Activated T-cell treated with anti-CD3 and anti-CD28 coated beads for 24 hours (primary cell): ENCODE measurements at regions not wholly inside any gene's neighbourhood (a gene's known extent, or its start where the extent isn't known, plus 50 kb on each side); places are given as distances from the start of the nearest gene placed in this dataset.

Experiments
- DNase-seq: peaks from one replicate; pipeline ENCODE4 v3.0.0-alpha.2; 2020; ENCODE audit warnings: low read depth

DNA sequence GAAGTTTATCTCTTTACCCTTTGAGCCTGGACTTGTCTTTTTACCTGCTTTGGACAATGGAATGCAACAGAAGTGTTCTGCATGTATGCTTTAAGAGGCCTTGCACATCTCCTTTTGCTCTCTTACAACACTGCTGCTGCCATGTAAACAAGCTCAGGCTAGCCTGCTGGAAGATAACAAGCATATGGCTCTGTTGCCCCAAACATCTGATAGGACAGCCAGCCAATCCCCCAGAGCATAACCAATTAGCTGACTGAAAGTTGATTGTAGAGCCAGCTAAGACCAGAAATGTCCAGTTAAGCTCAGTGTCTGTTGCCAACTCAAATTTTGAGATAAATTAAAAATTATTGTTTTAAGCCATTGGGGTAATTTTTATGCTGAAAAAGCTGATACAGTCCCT lies 510.6 kb upstream of the CNKSR2 start:
- DNase-seq, result no peak

DNA sequence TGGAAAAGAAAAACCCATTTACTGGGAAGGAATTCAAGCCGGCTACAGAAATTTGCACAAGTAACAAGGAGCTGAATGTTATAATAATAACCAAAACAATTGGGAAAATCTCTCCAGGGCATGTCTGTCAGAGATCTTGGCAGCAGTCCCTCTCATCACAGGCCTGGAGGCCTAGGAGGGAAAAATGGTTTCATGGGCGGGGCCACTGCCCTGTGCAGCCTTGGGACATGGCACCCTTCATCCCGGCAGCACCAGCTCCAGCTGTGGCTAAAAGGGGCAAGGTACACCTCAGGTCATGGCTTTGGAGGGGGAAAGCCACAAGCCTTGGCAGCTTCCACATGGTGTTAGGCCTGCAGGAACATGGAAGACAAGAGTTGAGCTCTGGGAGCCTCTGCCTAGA lies 513.1 kb upstream of the CNKSR2 start:
- no peak for DNase-seq

DNA sequence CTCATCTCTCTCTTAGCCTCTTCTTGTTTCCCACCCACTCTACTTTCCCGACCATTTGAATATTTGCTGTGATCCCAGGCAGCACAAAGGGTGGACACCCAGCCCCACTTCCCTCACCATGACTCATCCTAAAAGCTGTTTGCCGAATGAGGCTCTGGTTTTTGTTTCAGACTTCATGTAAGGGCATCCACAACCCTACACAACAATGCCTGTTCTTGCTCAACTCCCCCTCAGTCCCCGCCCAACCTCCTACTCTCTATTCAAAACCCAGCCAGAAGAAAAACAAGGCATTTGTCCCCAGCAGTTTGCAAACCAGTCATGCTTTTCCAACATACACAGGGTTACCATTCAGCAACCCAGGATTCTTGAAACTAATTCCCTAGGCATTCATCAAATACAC lies 516.5 kb upstream of the CNKSR2 start:
- DNase-seq, result no peak

DNA sequence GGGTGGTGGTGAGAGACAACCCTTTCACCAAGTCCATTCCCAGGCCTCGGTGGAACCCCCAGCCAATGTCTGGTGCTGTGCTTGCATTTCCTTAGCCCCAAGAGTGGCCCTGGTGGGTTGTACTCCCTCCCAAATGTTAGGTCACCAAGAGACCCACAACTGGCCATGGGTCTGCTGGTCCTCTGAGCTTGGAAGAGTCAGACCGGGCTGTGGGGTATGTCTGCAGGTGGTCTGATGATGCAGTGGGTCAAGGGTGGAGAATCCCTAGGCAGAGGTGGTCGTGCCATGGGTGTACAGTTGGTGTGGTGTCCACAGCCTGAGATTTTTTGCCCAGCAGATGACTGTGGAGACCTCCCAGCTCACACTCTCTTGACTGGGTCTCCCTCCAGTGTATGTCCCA lies 535.7 kb upstream of the CNKSR2 start:
- no peak for DNase-seq

DNA sequence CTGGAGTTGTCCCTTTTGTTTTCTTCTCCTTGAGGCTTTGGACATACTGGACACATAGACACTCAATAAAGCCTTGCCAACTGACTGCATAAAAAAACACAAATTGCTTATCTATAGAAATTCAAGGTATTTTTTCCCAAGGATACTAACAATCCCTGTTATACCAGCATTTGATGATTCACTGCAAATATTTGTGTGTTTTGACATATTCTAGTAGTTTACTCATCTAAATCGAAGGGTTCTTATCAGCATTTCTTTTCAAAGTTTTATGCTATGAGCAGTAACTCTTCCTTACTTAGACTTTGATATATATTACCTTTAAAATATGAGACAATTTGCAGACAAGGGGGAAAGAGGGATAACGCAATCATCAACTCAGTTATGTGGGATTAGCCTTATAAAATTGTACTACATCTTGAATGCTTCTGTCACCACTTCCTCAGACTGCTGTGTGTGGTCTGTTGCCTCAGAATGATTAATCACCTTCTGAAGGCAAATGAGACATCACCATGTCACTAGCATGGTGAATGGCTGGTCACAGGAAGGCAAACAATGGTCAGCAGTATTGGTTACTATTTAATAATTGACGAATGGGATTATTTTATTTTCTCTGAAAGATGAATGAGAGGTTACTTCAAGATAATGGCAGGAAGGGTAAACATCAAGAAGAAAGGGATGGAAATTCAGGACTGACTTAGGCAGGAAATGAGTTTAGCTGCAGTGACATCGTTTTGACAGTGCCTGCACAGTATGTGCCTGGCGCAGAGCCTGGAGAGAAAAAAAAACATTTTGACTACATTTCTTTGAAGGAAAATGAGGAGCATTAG lies 544.3 kb upstream of the CNKSR2 start:
- DNase-seq, result no peak

- DNase-seq, result no peak
Measured at GRCh38 chrX:20825984-20826383, 548.2 kb upstream of the CNKSR2 start.

DNA sequence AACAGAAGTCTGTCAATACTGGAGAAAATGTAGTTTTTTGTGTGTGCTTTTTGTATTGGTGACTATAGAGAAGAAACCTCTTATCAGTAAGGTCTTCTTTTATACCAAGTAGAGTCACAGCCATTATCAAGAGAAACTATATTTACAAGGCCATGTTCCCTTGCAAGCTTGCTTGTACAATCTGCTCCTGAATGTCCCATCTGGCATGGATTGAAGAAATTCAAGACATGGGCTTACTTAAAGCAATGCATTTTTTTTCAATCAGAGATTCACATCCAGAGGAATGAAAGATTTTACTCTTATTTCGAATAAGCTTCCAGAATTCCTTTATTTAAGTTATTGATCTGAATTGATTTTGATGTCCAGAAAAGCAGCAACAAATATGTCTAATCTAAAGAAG lies 537.3 kb upstream of the RPS6KA3 start:
- no peak for DNase-seq

DNA sequence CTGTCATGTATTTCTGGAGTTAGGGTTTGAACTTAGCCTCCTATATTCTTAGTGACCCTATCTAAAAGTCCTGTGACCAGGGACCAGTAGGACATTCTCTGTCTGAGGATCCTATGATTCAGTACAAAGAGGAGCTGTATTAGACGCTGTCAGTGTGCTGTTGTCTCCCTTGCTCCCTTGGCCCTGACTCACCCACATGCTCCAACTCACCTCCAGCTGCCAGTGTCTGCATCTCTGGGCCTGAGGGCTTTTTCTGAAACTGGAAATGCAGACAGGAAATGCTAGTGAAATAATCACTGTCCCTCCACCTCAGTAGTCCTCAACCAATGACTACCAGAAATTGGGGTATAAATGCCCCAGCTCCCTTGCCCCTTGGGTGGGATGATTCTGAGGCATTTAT lies 535.3 kb upstream of the RPS6KA3 start:
- DNase-seq, result no peak

GRCh38 chrX:20796450-20796849 lies 529.7 kb upstream of the RPS6KA3 start:
- DNase-seq, result no peak

GRCh38 chrX:20789103-20789502 lies 522.4 kb upstream of the RPS6KA3 start:
- DNase-seq, result no peak

- no peak for DNase-seq
Measured at GRCh38 chrX:20767346-20767745, 500.6 kb upstream of the RPS6KA3 start.

GRCh38 chrX:20756585-20756984 lies 489.9 kb upstream of the RPS6KA3 start:
- DNase-seq, result no peak

- no peak for DNase-seq
Measured at GRCh38 chrX:20753076-20753475, 486.4 kb upstream of the RPS6KA3 start.

DNA sequence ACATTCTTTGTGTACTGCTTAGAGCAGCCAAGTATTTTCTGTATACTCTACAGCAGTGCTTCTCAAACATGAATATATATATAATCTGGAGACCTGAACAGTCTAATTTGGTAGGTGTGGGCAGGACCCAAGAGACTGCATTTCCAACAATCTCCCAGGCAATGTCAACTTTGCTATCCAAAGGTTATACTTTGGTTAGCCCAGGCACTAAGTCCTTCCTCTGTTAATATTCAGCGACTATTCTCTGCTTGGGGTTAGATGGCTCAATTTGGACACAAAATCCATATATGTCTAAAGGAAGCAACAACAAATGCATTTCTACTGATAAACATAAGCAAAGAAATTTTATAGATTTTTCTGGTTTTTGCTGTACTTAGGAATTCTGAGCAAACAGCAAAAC lies 480.0 kb upstream of the RPS6KA3 start:
- no peak for DNase-seq

- no peak for DNase-seq
Measured at GRCh38 chrX:20743046-20743445, 476.3 kb upstream of the RPS6KA3 start.

DNA sequence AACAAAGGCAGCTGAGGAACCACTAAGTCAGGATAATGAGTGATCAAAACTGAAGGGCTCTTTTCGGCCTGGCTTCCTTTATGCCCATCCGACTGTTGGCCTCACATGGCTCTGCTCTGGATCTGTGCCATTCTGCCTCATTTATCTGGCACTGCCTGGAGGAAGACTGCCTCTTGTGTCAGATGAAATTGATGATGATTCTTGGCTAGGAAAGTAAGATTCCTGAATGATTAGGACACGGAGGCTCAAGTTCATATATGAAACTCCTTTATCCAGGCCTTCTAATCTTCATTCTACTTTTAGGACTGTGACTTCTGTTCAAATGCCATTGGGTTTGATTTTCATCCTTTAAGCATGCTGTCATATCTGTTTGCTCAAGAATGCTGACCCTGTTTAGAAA lies 475.4 kb upstream of the RPS6KA3 start:
- no peak for DNase-seq

- DNase-seq, result no peak
Measured at GRCh38 chrX:20740443-20740842, 473.7 kb upstream of the RPS6KA3 start.

- no peak for DNase-seq
Measured at GRCh38 chrX:20739038-20739745, 472.5 kb upstream of the RPS6KA3 start.

- DNase-seq, result no peak
Measured at GRCh38 chrX:20729416-20729815, 462.7 kb upstream of the RPS6KA3 start.

GRCh38 chrX:20727447-20727846 lies 460.7 kb upstream of the RPS6KA3 start:
- DNase-seq, result no peak

DNA sequence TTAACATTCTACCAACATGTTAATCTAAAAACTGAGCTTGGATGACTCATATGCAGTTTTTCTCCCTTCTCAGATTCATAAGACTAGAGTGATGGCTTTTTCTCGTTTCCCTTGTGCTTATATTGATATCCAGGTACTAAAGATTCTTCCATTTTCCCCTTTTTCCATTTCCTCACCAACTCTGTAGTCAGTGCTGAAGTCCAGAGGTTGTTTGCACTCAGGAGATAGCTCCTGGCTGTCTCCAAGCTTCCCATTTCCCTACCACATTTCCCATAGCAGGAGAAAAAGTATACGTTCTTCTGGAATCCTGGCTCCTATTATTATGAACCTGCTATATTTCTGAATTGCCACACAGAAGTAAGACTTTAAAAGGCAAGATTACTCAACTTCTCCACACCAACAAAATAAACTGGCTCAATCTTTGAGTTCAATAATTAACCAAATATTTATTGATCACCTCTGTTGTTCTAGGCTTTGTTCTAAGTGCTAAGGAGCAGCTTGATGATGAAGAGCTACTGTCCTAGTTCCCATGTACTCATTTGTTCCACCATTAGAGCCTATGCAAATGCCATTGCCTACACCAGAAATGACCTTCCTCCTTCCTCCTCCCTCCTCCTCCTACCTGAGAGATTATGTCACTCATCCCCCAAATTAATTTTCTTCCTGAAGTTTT lies 454.4 kb upstream of the RPS6KA3 start:
- no peak for DNase-seq

- no peak for DNase-seq
Measured at GRCh38 chrX:20718592-20719380, 452.1 kb upstream of the RPS6KA3 start.
